Fibroblast of lung (primary cell): ENCODE measurements at regions not wholly inside any gene's neighbourhood (a gene's known extent, or its start where the extent isn't known, plus 50 kb on each side); places are given as distances from the start of the nearest gene placed in this dataset.

Experiments used
- DNase-seq, 2 donors: peaks; one replicate each; pipeline versions ENCODE4 v3.0.0 to v3.0.0-alpha.2; 2010; ENCODE audit warnings: low read depth in 2 of 2
- H2AFZ ChIP-seq: 2 replicates; pipeline ENCODE4 v1.5.1; 2012; ENCODE audit warnings: low read length, control low read depth, inconsistent platforms
- H3K27ac ChIP-seq: 2 replicates; pipeline ENCODE4 v1.5.1; 2011; ENCODE audit warnings: low read length, control low read depth; ENCODE audit not compliant: insufficient read depth
- H3K27me3 ChIP-seq: 2 replicates; pipeline ENCODE4 v1.5.1; 2011; ENCODE audit warnings: mild to moderate bottlenecking, low read length; ENCODE audit not compliant: control insufficient read depth, insufficient read depth
- H3K36me3 ChIP-seq: 2 replicates; pipeline ENCODE4 v1.5.1; 2011; ENCODE audit warnings: low read length; ENCODE audit not compliant: control insufficient read depth, insufficient read depth
- H3K4me1 ChIP-seq: 2 replicates; pipeline ENCODE4 v1.5.1; 2011; ENCODE audit warnings: low read length; ENCODE audit not compliant: control insufficient read depth, insufficient read depth; ENCODE audit errors: extremely low read depth
- H3K4me2 ChIP-seq: 2 replicates; pipeline ENCODE4 v1.5.1; 2011; ENCODE audit warnings: low read length, control low read depth; ENCODE audit not compliant: insufficient read depth; ENCODE audit errors: extremely low read depth
- H3K4me3 ChIP-seq, 4 experiments: fragments of 200-600 bp in 1 of 4; sonication (generic) in 1 of 4; replicated peaks in 1 of 4; 2 replicates each; pipeline ENCODE4 v1.5.1; 2011 to 2016; ENCODE audit warnings: low read length in 4 of 4, low read depth in 3 of 4, mild to moderate bottlenecking in 3 of 4, control low read depth in 2 of 4, inconsistent platforms in 1 of 4, mixed read lengths in 1 of 4; ENCODE audit not compliant: insufficient read depth in 1 of 4; ENCODE audit errors: control extremely low read depth in 1 of 4
- H3K79me2 ChIP-seq: 2 replicates; pipeline ENCODE4 v1.5.1; 2012; ENCODE audit warnings: mild to moderate bottlenecking, low read length, inconsistent platforms; ENCODE audit not compliant: control insufficient read depth, insufficient read depth
- H3K9ac ChIP-seq: 2 replicates; pipeline ENCODE4 v1.5.1; 2011; ENCODE audit warnings: mild to moderate bottlenecking, low read length, control low read depth; ENCODE audit not compliant: insufficient read depth
- H3K9me3 ChIP-seq: 2 replicates; pipeline ENCODE4 v1.5.1; 2012; ENCODE audit warnings: low read depth, low read length; ENCODE audit not compliant: control insufficient read depth, insufficient read depth
- H4K20me1 ChIP-seq: 2 replicates; pipeline ENCODE4 v1.5.1; 2011; ENCODE audit warnings: low read length; ENCODE audit not compliant: control insufficient read depth, insufficient read depth; ENCODE audit errors: extremely low read depth
- CTCF ChIP-seq, 2 donors: IDR thresholded peaks in 1 of 2; conservative IDR thresholded peaks in 1 of 2; 1 replicate in 1 of 2; 2 replicates in 1 of 2; pipeline ENCODE4 v1.5.1; 2011 to 2012; ENCODE audit warnings: low read length in 2 of 2, control low read depth in 1 of 2, inconsistent platforms in 1 of 2, low read depth in 1 of 2, mild to moderate bottlenecking in 1 of 2
- EZH2 ChIP-seq: IDR thresholded peaks from 2 replicates; pipeline ENCODE4 v1.5.1; 2012; ENCODE audit warnings: low read length, control low read depth, mild to moderate bottlenecking; ENCODE audit errors: missing control alignments

DNA sequence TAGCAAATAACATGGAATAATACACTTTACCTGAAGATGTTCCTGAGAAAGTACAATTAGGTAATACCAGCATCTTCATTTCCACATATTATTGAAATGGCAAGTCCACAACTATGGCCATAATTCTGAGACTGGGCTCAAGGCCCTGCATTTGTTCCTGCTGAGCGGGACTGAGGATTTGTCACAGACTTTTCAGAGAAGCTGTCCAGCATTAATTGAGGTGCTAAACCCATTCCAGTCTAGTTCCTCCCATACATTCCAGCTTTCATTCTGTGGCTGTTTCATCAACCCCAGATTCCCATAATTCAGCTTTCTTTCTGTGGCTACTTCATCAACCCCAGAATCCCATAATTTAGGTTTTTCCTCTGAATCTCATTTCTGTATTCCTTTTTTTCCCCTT, 293.4 kb upstream of the GBE1 start:
- Histone ChIP-seq H3K79me2 (no peaks in the 10 kb centered on the region), H3K4me2 (no peak overlapping the region), H3K9me3 (no peaks in the 10 kb centered on the region), H3K4me3 (no peak overlapping the region), H3K27me3 (no peaks in the 10 kb centered on the region), H3K36me3 (no peaks in the 10 kb centered on the region), H3K27ac (no peak overlapping the region), H3K9ac (no peak overlapping the region), H3K4me1 (no peaks in the 10 kb centered on the region), H2AFZ (no peak overlapping the region), H4K20me1 (no peaks in the 10 kb centered on the region)
- DNase-seq: peak in 1 of 2 donors; percentile 23
- no peak for TF ChIP-seq CTCF (conservative IDR thresholded peaks at IDR 0.05 in 1 of 2, IDR thresholded peaks at IDR 0.05 in 1 of 2; ENCODE audit: low read depth in 1 of 2, low read length in 2 of 2)
- no peak for TF ChIP-seq EZH2

GRCh38 chr3:82053236-82053635, 291.8 kb upstream of the GBE1 start:
- TF ChIP-seq CTCF (conservative IDR thresholded peaks at IDR 0.05 in 1 of 2, IDR thresholded peaks at IDR 0.05 in 1 of 2; ENCODE audit: low read depth in 1 of 2, low read length in 2 of 2) (no peak), EZH2 (no peak)
- no peaks in the 10 kb centered on the region for H4K20me1 ChIP-seq
- no peaks in the 10 kb centered on the region for H3K36me3 ChIP-seq
- H3K9ac ChIP-seq: no peak overlapping the region
- H2AFZ ChIP-seq: no peak overlapping the region
- H3K27me3 ChIP-seq: no peaks in the 10 kb centered on the region
- no peak overlapping the region for H3K4me2 ChIP-seq
- H3K79me2 ChIP-seq: no peaks in the 10 kb centered on the region
- DNase-seq: no peak
- H3K4me3 ChIP-seq: no peak overlapping the region
- H3K4me1 ChIP-seq: no peaks in the 10 kb centered on the region
- no peak overlapping the region for H3K27ac ChIP-seq
- H3K9me3 ChIP-seq: no peaks in the 10 kb centered on the region

DNA sequence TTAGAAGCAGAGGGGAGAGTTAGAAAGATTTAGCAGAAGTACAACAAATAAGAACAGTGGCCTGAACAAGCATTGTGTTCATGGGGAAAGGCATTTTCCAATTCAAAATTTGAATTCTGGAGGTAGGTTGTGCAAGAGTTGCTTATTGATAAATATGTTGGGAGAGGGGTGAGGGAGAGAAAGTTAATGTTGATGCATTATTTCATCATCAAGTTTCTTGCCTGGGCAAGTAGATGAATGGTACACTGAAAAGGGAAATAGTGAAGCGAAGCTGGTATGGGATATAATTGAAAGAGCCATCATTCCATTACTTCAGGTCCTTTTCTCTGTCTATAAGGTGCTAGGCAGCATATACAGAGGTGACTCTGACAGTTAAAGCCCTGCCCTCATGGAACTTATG, 288.9 kb upstream of the GBE1 start:
- Histone ChIP-seq H2AFZ (no peak overlapping the region), H3K27me3 (no peaks in the 10 kb centered on the region), H3K9ac (no peak overlapping the region), H3K36me3 (no peaks in the 10 kb centered on the region), H3K4me1 (no peaks in the 10 kb centered on the region), H4K20me1 (no peaks in the 10 kb centered on the region), H3K9me3 (no peaks in the 10 kb centered on the region), H3K4me2 (no peak overlapping the region), H3K4me3 (no peak overlapping the region), H3K79me2 (no peaks in the 10 kb centered on the region), H3K27ac (no peak overlapping the region)
- TF ChIP-seq EZH2 (no peak), CTCF (conservative IDR thresholded peaks at IDR 0.05 in 1 of 2, IDR thresholded peaks at IDR 0.05 in 1 of 2; ENCODE audit: low read depth in 1 of 2, low read length in 2 of 2) (no peak)
- DNase-seq: no peak
